ENCODE measurements at regions not wholly inside any gene's neighbourhood (a gene's known extent, or its start where the extent isn't known, plus 50 kb on each side); places are given as distances from the start of the nearest gene placed in this dataset.

GRCh38 chr4:18669390-18669789 lies 647.8 kb upstream of the LCORL start:
- Mint-ChIP-seq H3K9me3 (peaks cover 0 to 3% (median 0%) of the 10 kb centered on the region in 3 donors), H3K36me3 (no peaks in the 10 kb centered on the region), H3K4me1 (peaks cover 0 to 1% (median 0%) of the 10 kb centered on the region in 3 donors), H3K27ac (no peak overlapping the region), H3K4me3 (no peak overlapping the region), H3K27me3 (no peaks in the 10 kb centered on the region)

DNA sequence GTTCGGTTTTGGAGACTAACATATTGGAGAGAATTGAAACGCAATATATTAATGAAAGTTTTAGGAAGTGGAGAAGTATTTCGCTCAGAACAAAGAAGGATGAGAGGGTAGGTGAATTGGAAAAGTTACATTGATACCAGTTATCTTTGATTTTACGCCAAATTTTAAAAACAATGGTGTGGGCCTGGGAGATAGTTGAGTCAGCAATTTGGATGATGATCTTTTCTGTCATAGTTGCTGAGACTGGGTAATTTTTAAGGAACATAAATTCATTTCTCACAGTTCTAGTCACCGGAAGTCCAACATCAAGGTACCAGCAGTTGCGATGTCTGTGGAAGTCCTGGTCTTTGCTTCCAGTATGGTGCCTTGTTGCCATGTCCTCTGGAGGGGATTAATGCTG lies 644.8 kb upstream of the LCORL start:
- H3K27ac Mint-ChIP-seq = no peak overlapping the region
- H3K36me3 Mint-ChIP-seq = no peaks in the 10 kb centered on the region
- H3K4me3 Mint-ChIP-seq = no peak overlapping the region
- no peaks in the 10 kb centered on the region for H3K27me3 Mint-ChIP-seq
- peaks cover 0 to 1% (median 0%) of the 10 kb centered on the region in 3 donors for H3K4me1 Mint-ChIP-seq
- H3K9me3 Mint-ChIP-seq = peaks cover 0 to 3% (median 0%) of the 10 kb centered on the region in 3 donors

- peaks cover 0 to 3% (median 0%) of the 10 kb centered on the region in 3 donors for H3K9me3 Mint-ChIP-seq
- H3K4me3 Mint-ChIP-seq = no peak overlapping the region
- no peaks in the 10 kb centered on the region for H3K4me1 Mint-ChIP-seq
- H3K27ac Mint-ChIP-seq = no peak overlapping the region
- H3K36me3 Mint-ChIP-seq = no peaks in the 10 kb centered on the region
- no peaks in the 10 kb centered on the region for H3K27me3 Mint-ChIP-seq
Observed at GRCh38 chr4:18664171-18664570, 642.6 kb upstream of the LCORL start.

DNA sequence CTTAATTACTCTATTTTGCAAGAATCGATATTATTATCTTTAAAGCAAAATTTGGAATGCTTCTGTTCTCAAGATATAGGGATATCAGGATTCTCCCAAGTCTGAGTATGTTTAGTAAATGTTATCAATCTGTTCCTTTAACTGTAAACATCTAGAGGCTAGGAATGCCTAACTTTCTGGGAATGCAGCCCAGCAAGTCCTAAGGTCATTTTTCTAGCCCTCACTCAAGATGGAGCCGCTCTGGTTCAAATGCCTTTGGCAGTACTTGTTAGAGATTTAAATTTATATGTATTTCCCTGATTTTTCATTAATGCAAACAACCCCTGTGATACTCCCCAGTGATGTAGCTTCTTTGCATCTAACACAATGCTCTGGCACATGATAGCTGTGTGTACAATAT lies 623.8 kb upstream of the LCORL start:
- H3K4me1 Mint-ChIP-seq = no peaks in the 10 kb centered on the region

DNA sequence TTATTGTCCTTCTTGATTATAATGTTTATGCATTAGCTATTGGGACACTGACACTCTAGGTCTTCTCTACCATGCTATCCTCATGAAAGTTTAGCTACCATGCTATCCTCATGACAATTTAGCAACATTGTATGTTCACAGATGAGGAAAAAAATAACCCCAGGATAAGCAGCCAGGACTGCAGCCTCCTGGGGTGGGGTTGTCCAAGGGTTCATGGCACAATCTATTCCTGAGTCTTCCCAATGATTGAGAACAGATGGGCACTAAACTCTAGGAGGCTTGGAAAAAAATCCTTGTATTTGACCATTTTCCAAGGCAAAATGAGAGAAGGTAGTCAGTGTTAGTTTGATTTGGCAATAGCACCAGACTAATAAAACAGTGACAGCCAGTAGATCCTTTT lies 619.8 kb upstream of the LCORL start:
- no peak overlapping the region for H3K4me3 Mint-ChIP-seq
- H3K27me3 Mint-ChIP-seq = no peaks in the 10 kb centered on the region
- no peaks in the 10 kb centered on the region for H3K4me1 Mint-ChIP-seq
- peaks cover 0 to 2% (median 0%) of the 10 kb centered on the region in 3 donors for H3K9me3 Mint-ChIP-seq
- peaks cover 1% of the 10 kb centered on the region for H3K36me3 Mint-ChIP-seq
- H3K27ac Mint-ChIP-seq = no peak overlapping the region

More for the DNA sequence above, 623.8 kb upstream of the LCORL start:
- Mint-ChIP-seq H3K36me3 (no peaks in the 10 kb centered on the region), H3K9me3 (peaks cover 0 to 12% (median 2%) of the 10 kb centered on the region in 3 donors), H3K27ac (no peak overlapping the region), H3K4me3 (no peak overlapping the region), H3K27me3 (no peaks in the 10 kb centered on the region)

DNA sequence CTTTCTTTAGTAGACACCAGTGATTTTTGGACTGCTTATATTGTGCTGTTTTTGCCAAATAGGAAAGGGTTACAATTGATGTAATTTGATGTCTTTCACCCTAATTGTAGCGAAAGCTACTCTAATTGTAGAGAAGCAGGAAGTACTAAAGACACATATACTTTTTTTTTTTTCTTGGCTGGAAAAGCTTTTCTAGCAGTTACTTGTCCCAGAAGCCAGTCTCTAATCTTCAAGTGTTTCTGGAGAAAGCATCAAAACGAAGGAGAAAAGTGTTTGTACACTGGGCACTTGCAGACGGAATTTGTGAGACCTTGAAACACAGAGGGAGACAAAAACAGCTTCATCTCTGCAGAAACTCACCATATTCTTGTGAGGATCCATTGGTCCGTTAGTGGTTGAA lies 616.5 kb upstream of the LCORL start:
- Mint-ChIP-seq H3K4me3 (no peak overlapping the region), H3K9me3 (peaks cover 0 to 2% (median 0%) of the 10 kb centered on the region in 3 donors), H3K36me3 (peaks cover 1% of the 10 kb centered on the region), H3K27me3 (no peaks in the 10 kb centered on the region), H3K27ac (no peak overlapping the region), H3K4me1 (no peaks in the 10 kb centered on the region)

- H3K4me1 Mint-ChIP-seq = no peaks in the 10 kb centered on the region
- H3K27me3 Mint-ChIP-seq = no peaks in the 10 kb centered on the region
- H3K4me3 Mint-ChIP-seq = no peak overlapping the region
- no peak overlapping the region for H3K27ac Mint-ChIP-seq
- peaks cover 0 to 2% (median 0%) of the 10 kb centered on the region in 3 donors for H3K9me3 Mint-ChIP-seq
- peaks cover 1% of the 10 kb centered on the region for H3K36me3 Mint-ChIP-seq
Observed at GRCh38 chr4:18636001-18636585, 614.5 kb upstream of the LCORL start.

DNA sequence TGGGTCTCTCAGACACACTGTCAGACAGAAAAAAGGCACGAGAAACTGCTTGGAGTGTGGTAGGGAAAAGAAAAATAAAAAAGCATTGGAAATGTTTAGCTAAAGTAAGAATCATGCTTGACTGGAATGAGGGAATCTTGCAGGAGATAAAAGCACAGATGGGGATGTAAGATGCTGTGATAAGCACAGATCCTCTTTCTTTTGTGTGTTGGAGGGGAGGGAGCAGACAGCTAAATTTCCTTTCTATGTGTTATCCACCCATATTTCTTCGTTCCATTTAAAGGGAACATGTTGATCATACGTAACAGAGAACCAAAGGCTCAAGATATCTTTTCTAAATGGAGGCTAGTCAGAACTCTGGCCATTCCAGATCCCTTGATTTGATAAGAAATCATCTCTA lies 614.0 kb upstream of the LCORL start:
- peaks cover 1% of the 10 kb centered on the region for H3K36me3 Mint-ChIP-seq
- H3K4me1 Mint-ChIP-seq = no peaks in the 10 kb centered on the region
- H3K4me3 Mint-ChIP-seq = no peak overlapping the region
- H3K27me3 Mint-ChIP-seq = no peaks in the 10 kb centered on the region
- H3K9me3 Mint-ChIP-seq = peaks cover 0 to 2% (median 0%) of the 10 kb centered on the region in 3 donors
- no peak overlapping the region for H3K27ac Mint-ChIP-seq

GRCh38 chr4:18631586-18631985 lies 610.0 kb upstream of the LCORL start:
- Mint-ChIP-seq H3K27ac (no peak overlapping the region), H3K9me3 (no peaks in the 10 kb centered on the region), H3K27me3 (no peaks in the 10 kb centered on the region), H3K36me3 (no peaks in the 10 kb centered on the region), H3K4me1 (no peaks in the 10 kb centered on the region), H3K4me3 (no peak overlapping the region)

- Mint-ChIP-seq H3K4me1 (no peaks in the 10 kb centered on the region), H3K27me3 (no peaks in the 10 kb centered on the region), H3K27ac (no peak overlapping the region), H3K9me3 (no peaks in the 10 kb centered on the region), H3K36me3 (no peaks in the 10 kb centered on the region), H3K4me3 (no peak overlapping the region)
Observed at GRCh38 chr4:18630218-18631110, 608.9 kb upstream of the LCORL start.

- no peak overlapping the region for H3K27ac Mint-ChIP-seq
- peaks cover 0 to 2% (median 0%) of the 10 kb centered on the region in 3 donors for H3K9me3 Mint-ChIP-seq
- peaks cover 0 to 2% (median 0%) of the 10 kb centered on the region in 3 donors for H3K4me1 Mint-ChIP-seq
- H3K4me3 Mint-ChIP-seq = no peak overlapping the region
- no peaks in the 10 kb centered on the region for H3K36me3 Mint-ChIP-seq
- H3K27me3 Mint-ChIP-seq = no peaks in the 10 kb centered on the region
Observed at GRCh38 chr4:18627447-18628005, 606.0 kb upstream of the LCORL start.

DNA sequence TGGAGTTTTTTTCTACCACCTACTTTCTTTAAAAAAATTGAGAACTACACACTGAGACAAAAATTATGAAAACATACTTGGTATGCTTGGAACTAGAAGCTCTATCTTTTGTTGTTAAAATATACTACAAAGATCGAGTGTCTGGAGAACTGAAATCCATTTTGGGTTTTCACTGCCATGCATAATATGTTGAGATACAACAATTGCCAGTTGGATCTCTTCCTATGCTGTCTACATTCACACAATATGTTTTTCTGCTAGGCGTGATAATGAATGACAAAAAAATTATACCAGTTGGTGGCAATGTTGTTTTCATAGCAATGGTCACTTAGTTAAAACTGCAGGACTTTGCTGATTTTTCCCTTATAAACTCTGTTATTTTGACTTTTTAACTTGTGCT lies 605.4 kb upstream of the LCORL start:
- peaks cover 0 to 2% (median 0%) of the 10 kb centered on the region in 3 donors for H3K4me1 Mint-ChIP-seq
- H3K27ac Mint-ChIP-seq = no peak overlapping the region
- no peaks in the 10 kb centered on the region for H3K27me3 Mint-ChIP-seq
- H3K4me3 Mint-ChIP-seq = no peak overlapping the region
- H3K9me3 Mint-ChIP-seq = peaks cover 0 to 2% (median 0%) of the 10 kb centered on the region in 3 donors
- no peaks in the 10 kb centered on the region for H3K36me3 Mint-ChIP-seq

- Mint-ChIP-seq H3K4me1 (peaks cover 0 to 2% (median 0%) of the 10 kb centered on the region in 3 donors), H3K36me3 (no peaks in the 10 kb centered on the region), H3K4me3 (no peak overlapping the region), H3K27ac (no peak overlapping the region), H3K9me3 (peaks cover 0 to 2% (median 0%) of the 10 kb centered on the region in 3 donors), H3K27me3 (no peaks in the 10 kb centered on the region)
Observed at GRCh38 chr4:18626366-18626765, 604.8 kb upstream of the LCORL start.

DNA sequence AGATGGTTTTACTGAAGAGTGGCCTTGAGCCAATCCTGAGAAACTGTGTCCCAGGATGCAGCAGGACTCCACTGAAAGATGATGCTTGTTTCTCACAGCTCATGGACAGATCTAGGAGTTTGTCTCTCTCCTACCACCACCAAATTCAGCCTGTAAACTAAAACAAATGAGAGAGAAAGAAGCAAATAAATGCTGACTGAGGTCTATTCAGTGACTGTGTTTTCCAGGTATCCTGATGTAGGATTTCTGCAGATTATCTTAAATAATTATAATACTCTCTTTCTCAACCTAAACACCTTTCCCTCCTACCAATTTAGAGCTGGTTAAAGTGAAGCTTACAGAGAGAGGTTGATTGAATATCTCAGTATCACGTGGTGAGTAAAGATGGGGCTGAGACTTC lies 599.6 kb upstream of the LCORL start:
- Mint-ChIP-seq H3K36me3 (no peaks in the 10 kb centered on the region), H3K4me3 (no peak overlapping the region), H3K27ac (no peak overlapping the region), H3K4me1 (peaks cover 0 to 2% (median 0%) of the 10 kb centered on the region in 3 donors), H3K9me3 (peaks cover 0 to 2% (median 0%) of the 10 kb centered on the region in 3 donors), H3K27me3 (no peaks in the 10 kb centered on the region)

DNA sequence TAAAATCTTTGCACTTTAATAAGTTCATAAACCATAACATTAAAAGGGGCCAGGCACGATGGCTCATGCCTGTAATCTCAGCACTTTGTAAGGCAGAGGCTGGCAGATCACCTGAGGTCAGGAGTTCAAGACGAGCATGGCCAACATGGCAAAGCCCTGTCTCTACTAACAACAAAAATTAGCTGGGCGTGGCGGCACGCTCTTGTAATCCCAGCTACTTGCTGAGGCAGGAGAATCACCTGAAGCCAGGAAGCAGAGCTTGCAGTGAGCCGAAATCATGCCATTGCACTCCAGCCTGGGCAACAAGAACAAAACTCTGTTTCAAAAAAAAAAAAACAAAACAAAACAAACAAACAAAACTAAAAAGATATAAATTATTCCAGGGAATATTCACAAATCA lies 595.2 kb upstream of the LCORL start:
- Mint-ChIP-seq H3K4me1 (no peaks in the 10 kb centered on the region), H3K27me3 (no peaks in the 10 kb centered on the region), H3K4me3 (no peak overlapping the region), H3K36me3 (no peaks in the 10 kb centered on the region), H3K9me3 (no peaks in the 10 kb centered on the region), H3K27ac (no peak overlapping the region)

Measured in IgD-negative memory B cell (primary cell).